OCI-M2 (cell line): ENCODE measurements at regions not wholly inside any gene's neighbourhood (a gene's known extent, or its start where the extent isn't known, plus 50 kb on each side); places are given as distances from the start of the nearest gene placed in this dataset.
A peak's percentile ranks its signal among the peaks of the same experiment; 100 is the strongest.
"Not testable (repeated sequence)": the region's sequence is repeated elsewhere in the genome, so short reads cannot be mapped to it uniquely, and the experiment has no call there.

ENCODE experiments used
- DNase-seq: peaks from one replicate; lab custom pipeline; 2025; ENCODE audit not compliant: unreplicated experiment; lab: John Stamatoyannopoulos, UW

- no peak for DNase-seq
Observed at GRCh38 chr7:131861620-131862346, 305.4 kb upstream of the PODXL start.

- DNase-seq = peak; percentile 11
Observed at GRCh38 chr7:131859147-131859821, 302.9 kb upstream of the PODXL start.

GRCh38 chr7:131858611-131859010 lies 302.2 kb upstream of the PODXL start:
- no peak for DNase-seq

GRCh38 chr7:131849472-131849871 lies 293.0 kb upstream of the PODXL start:
- no peak for DNase-seq

- DNase-seq = no peak
Observed at GRCh38 chr7:131848033-131848432, 291.6 kb upstream of the PODXL start.

- no peak for DNase-seq
Observed at GRCh38 chr7:131845573-131846314, 289.3 kb upstream of the PODXL start.

GRCh38 chr7:131844369-131844768 lies 287.9 kb upstream of the PODXL start:
- no peak for DNase-seq

- DNase-seq = no peak
Observed at GRCh38 chr7:131843898-131844331, 287.5 kb upstream of the PODXL start.

GRCh38 chr7:131839967-131840690 lies 283.7 kb upstream of the PODXL start:
- no peak for DNase-seq

- DNase-seq = no peak
Observed at GRCh38 chr7:131836733-131837132, 280.3 kb upstream of the PODXL start.

- DNase-seq = no peak
Observed at GRCh38 chr7:131835141-131835540, 278.7 kb upstream of the PODXL start.

- no peak for DNase-seq
Observed at GRCh38 chr7:131830681-131831080, 274.3 kb upstream of the PODXL start.

- no peak for DNase-seq
Observed at GRCh38 chr7:131829947-131830558, 273.6 kb upstream of the PODXL start.

GRCh38 chr7:131827421-131827820 lies 271.0 kb upstream of the PODXL start:
- no peak for DNase-seq

GRCh38 chr7:131826960-131827359 lies 270.5 kb upstream of the PODXL start:
- no peak for DNase-seq

- DNase-seq = not testable (repeated sequence)
Observed at GRCh38 chr7:131823961-131824440, 267.6 kb upstream of the PODXL start.

- DNase-seq = no peak
Observed at GRCh38 chr7:131819891-131820290, 263.5 kb upstream of the PODXL start.

GRCh38 chr7:131816391-131817007 lies 260.1 kb upstream of the PODXL start:
- DNase-seq = no peak

GRCh38 chr7:131808736-131809135 lies 252.3 kb upstream of the PODXL start:
- no peak for DNase-seq

- DNase-seq = not testable (repeated sequence)
Observed at GRCh38 chr7:131808156-131808555, 251.7 kb upstream of the PODXL start.
